ENCODE measurements at regions not wholly inside any gene's neighbourhood (a gene's known extent, or its start where the extent isn't known, plus 50 kb on each side); places are given as distances from the start of the nearest gene placed in this dataset.

GRCh38 chr12:43108656-43109055, 443.3 kb downstream of the ADAMTS20 start:
- no TSS peak for BruUV-seq (replicated peaks)

GRCh38 chr12:43107026-43107775, 444.8 kb downstream of the ADAMTS20 start:
- H3K27me3 ChIP-seq (ENCODE audit: insufficient read depth, low read length), result no peaks in the 10 kb centered on the region
- CTCF ChIA-PET, result no interaction called here
- ATAC-seq, result no peak
- no peaks in the 10 kb centered on the region; a peak in 1 of 4 replicates for H3K4me1 ChIP-seq (ENCODE audit: control insufficient read depth in 1 of 2, insufficient read depth in 2 of 2, low read length in 2 of 2)
- H3K4me2 ChIP-seq (ENCODE audit: low read length), result no peak overlapping the region
- no peak overlapping the region for H3K4me3 ChIP-seq (replicated peaks in 1 of 2; ENCODE audit: low read depth in 1 of 2, low read length in 2 of 2)
- H3K9me2 ChIP-seq (ENCODE audit: insufficient read depth), result no peaks in the 10 kb centered on the region
- intact Hi-C loops (cut with micrococcal nuclease), result no loop called here
- no peak overlapping the region for H2AFZ ChIP-seq (ENCODE audit: low read depth, low read length, poor library complexity, severe bottlenecking)
- no peak overlapping the region for H3K9ac ChIP-seq (ENCODE audit: low read length)
- H3K27ac ChIP-seq (ENCODE audit: low read depth, low read length), result no peak overlapping the region
- POLR2A ChIA-PET, result no interaction called here
- no peaks in the 10 kb centered on the region for H4K20me1 ChIP-seq (ENCODE audit: insufficient read depth)
- RAD21 ChIA-PET (ENCODE audit: low non-redundant PET in 1 of 2, low total read pairs in 2 of 2, uncharacterized antibody in 2 of 2, unreplicated experiment in 2 of 2), result no interaction called here
- no peaks in the 10 kb centered on the region for H3K36me3 ChIP-seq (ENCODE audit: control insufficient read depth in 1 of 2, insufficient read depth in 2 of 2, low read length in 2 of 2)
- no TSS peak for BruUV-seq (replicated peaks)
- no peaks in the 10 kb centered on the region for H3K9me3 ChIP-seq (ENCODE audit: control insufficient read depth in 1 of 2, insufficient read depth in 1 of 2, low read depth in 1 of 2, low read length in 2 of 2)
- no peak for DNase-seq (ENCODE audit: low read depth, low spot score)
- no peaks in the 10 kb centered on the region for H3K79me2 ChIP-seq (ENCODE audit: insufficient read depth, low read length)
- no peak for TF ChIP-seq TCF7L2 (IDR thresholded peaks at IDR 0.05; ENCODE audit: borderline replicate concordance, extremely low read depth, insufficient read depth, insufficient read length)
- TF ChIP-seq FOSL1 (IDR thresholded peaks at IDR 0.05; ENCODE audit: low read depth), result no peak
- TF ChIP-seq ATF3 (IDR thresholded peaks at IDR 0.05), result no peak
- no peak for TF ChIP-seq EGR1 (IDR thresholded peaks at IDR 0.05; ENCODE audit: low read depth)
- no peak for TF ChIP-seq ELF1 (IDR thresholded peaks at IDR 0.05; ENCODE audit: borderline replicate concordance, low read depth)
- no peak for TF ChIP-seq ZBTB33 (IDR thresholded peaks at IDR 0.05; ENCODE audit: extremely low read depth, insufficient replicate concordance, low read length)
- TF ChIP-seq MAX (IDR thresholded peaks at IDR 0.05), result no peak
- no peak for TF ChIP-seq CTCF (IDR thresholded peaks at IDR 0.05 in 2 of 3, conservative IDR thresholded peaks at IDR 0.05 in 1 of 3; ENCODE audit: borderline replicate concordance in 1 of 3, insufficient read depth in 1 of 3, low read depth in 2 of 3, low read length in 2 of 3)
- no peak for TF ChIP-seq RAD21 (IDR thresholded peaks at IDR 0.05; ENCODE audit: low read depth)
- no peak for TF ChIP-seq CEBPB (IDR thresholded peaks at IDR 0.05; ENCODE audit: low read depth)
- TF ChIP-seq POLR2AphosphoS5 (IDR thresholded peaks at IDR 0.05; ENCODE audit: low read depth, low read length), result no peak
- TF ChIP-seq YY1 (IDR thresholded peaks at IDR 0.05; ENCODE audit: extremely low read depth, insufficient replicate concordance, low read depth, low read length), result no peak
- no peak for TF ChIP-seq SRF (IDR thresholded peaks at IDR 0.05; ENCODE audit: low read depth)
- no peak for TF ChIP-seq ZFX (IDR thresholded peaks at IDR 0.05)
- no peak for TF ChIP-seq CBX3 (IDR thresholded peaks at IDR 0.05; ENCODE audit: low read depth)
- TF ChIP-seq ZNF274 (IDR thresholded peaks at IDR 0.05; ENCODE audit: low read depth, low read length), result no peak

More at GRCh38 chr12:43108656-43109055, 443.3 kb downstream of the ADAMTS20 start:
- ChIA-PET RAD21 (ENCODE audit: low non-redundant PET in 1 of 2, low total read pairs in 2 of 2, uncharacterized antibody in 2 of 2, unreplicated experiment in 2 of 2) (no interaction called here), POLR2A (no interaction called here), CTCF (no interaction called here)
- no peak overlapping the region for H2AFZ ChIP-seq (ENCODE audit: low read depth, low read length, poor library complexity, severe bottlenecking)
- ATAC-seq (no peak), DNase-seq (ENCODE audit: low read depth, low spot score) (no peak)
- no peaks in the 10 kb centered on the region for H4K20me1 ChIP-seq (ENCODE audit: insufficient read depth)
- H3K9me3 ChIP-seq (ENCODE audit: control insufficient read depth in 1 of 2, insufficient read depth in 1 of 2, low read depth in 1 of 2, low read length in 2 of 2), result no peaks in the 10 kb centered on the region
- no peaks in the 10 kb centered on the region for H3K79me2 ChIP-seq (ENCODE audit: insufficient read depth, low read length)
- no peaks in the 10 kb centered on the region for H3K9me2 ChIP-seq (ENCODE audit: insufficient read depth)
- H3K36me3 ChIP-seq (ENCODE audit: control insufficient read depth in 1 of 2, insufficient read depth in 2 of 2, low read length in 2 of 2), result no peaks in the 10 kb centered on the region
- H3K4me1 ChIP-seq (ENCODE audit: control insufficient read depth in 1 of 2, insufficient read depth in 2 of 2, low read length in 2 of 2), result no peaks in the 10 kb centered on the region; a peak in 1 of 4 replicates
- H3K4me2 ChIP-seq (ENCODE audit: low read length), result no peak overlapping the region
- intact Hi-C loops (cut with micrococcal nuclease), result no loop called here
- no peak overlapping the region for H3K9ac ChIP-seq (ENCODE audit: low read length)
- H3K27me3 ChIP-seq (ENCODE audit: insufficient read depth, low read length), result no peaks in the 10 kb centered on the region
- H3K27ac ChIP-seq (ENCODE audit: low read depth, low read length), result no peak overlapping the region
- no peak overlapping the region for H3K4me3 ChIP-seq (replicated peaks in 1 of 2; ENCODE audit: low read depth in 1 of 2, low read length in 2 of 2)
- TF ChIP-seq EZH2phosphoT487 (IDR thresholded peaks at IDR 0.05; ENCODE audit: borderline replicate concordance), result no peak
- TF ChIP-seq EZH2 (IDR thresholded peaks at IDR 0.05), result no peak
